NCI-H1417 treated with DMSO at 0.1 percent for 48 hours (cell line): ENCODE measurements at regions not wholly inside any gene's neighbourhood (a gene's known extent, or its start where the extent isn't known, plus 50 kb on each side); places are given as distances from the start of the nearest gene placed in this dataset.
"Not testable (repeated sequence)": the region's sequence is repeated elsewhere in the genome, so short reads cannot be mapped to it uniquely, and the experiment has no call there.

Experiments
- DNase-seq: peaks from one replicate; lab custom pipeline; 2025; lab: John Stamatoyannopoulos, UW

DNA sequence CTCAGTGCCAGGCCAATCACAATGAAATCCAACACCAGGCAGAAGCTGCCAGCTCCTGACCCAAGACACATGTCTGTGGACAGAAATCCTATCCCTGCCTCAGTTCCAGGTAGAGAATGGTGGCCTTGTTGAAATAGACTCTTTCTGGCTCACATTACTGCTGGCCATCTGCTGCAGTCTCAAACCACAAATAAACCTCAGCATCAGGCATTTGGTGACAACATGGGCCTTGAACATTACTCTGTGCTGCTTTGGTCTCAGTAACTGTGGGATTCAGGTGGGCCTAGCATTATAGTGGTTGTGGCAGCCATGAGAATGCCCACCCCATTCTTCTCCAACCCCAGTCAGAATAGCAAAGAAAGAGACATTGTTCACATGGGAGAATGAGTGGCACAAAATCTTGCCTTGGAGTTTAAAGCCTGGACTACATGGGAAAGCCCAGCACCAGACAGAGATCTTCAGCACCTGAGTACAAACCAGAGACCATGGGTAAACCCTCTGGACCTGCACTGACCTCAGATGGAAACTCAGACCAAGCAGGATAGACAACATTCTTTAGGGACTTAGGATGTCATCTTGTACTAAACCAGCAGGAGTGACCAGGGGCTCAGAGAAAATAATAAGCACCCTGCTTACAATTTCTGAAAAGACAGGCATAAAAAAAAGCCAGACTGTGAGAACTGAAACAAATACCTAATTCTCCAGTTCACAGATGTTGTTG is 50.4 kb upstream of the TRAM1L1 start:
- no peak for DNase-seq

DNA sequence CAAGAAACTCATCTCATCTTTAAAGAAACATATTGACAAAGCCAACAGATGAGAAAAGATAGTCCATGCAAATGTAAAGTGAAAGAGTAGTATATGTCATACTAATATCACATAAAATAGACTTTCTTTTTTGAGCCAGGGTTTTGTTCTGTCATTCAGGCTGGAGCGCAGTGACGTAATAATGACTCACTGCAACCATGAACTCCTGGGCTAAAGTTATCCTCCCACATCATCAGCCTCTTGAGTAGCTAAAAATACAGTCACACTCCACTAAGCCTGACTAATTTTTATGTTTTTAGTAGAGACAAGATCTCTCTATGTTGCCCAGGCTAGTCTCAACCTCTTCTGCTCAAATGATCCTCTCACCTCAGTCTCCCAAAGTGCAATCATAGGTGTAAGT is 51.8 kb upstream of the TRAM1L1 start:
- no peak for DNase-seq

GRCh38 chr4:117138732-117139131 is 53.4 kb upstream of the TRAM1L1 start:
- not testable (repeated sequence) for DNase-seq

DNA sequence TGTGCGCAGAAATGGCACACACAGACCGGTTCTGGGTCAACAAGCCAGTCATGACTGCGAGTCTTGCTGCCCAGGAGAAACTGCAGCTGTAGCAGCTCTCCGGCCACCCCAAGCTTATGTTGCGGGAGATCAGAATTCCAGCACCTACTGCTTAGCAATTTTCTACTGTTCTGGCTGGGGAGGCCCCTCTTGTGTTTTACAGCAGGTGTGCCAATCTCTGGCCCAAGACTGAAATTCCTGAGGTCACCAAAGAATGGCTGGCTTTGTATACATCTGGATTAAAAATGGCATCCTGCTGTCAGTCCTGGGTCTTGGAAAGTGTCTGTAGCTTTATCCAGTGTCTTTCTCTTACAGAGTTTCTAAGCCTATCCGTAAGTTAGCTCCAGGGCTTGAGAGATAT is 68.9 kb upstream of the TRAM1L1 start:
- no peak for DNase-seq

- DNase-seq, result no peak
Observed at GRCh38 chr4:117156806-117157205, 71.4 kb upstream of the TRAM1L1 start.

DNA sequence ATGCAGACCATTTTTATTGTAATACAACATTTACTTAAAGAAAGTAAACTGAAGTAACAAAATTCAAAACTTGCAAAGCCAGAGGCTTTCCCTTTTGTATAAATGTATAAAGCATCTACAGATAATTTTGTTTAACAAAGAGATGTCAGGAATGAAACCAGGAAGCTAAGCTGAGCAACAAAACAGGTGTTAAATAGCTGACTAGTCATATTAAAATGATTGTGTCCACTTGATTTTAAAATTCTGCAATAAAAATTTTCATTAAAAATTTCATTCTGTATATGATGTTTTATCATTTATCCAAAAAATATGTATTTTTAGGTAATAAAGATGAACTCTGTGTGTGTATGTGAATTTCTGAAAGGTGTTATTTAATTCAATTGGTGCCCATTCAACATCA is 72.0 kb upstream of the TRAM1L1 start:
- no peak for DNase-seq

DNA sequence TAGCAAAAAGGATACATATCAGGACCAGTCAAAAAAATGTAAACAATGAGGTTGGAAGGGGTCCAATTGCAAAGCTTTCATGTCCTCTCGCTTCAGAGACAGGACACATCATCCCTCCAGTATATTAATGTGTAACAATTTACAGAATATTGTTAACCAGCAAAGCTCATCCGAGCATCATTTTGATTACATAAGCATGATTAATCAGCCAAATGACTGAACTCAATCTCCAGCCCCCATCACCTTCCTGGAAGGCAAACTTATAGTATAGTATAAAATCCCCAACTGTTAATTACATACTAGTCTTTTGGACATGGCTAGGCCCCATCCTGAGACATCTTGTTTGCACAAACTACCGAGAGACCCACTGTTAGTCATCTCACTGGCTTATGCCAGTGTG is 77.6 kb upstream of the TRAM1L1 start:
- DNase-seq, result no peak

DNA sequence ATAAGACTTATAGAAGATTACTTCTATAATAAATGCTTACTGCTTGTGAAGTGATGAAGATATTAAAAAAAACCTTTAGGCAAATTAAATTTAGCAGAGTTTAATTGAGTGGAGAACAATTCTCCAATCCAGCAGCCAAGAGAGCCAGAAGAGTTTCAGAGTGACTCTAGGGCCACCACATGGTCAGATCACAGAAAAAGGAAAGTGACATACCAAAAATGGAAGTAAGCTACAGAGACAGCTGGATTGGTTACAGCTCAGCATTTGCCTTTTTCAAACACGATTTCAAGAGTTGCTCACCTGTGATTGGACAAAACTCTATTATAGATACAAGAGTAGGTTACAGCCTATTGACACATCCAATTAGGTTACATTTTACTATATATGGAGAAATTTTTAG is 79.0 kb upstream of the TRAM1L1 start:
- DNase-seq, result no peak

DNA sequence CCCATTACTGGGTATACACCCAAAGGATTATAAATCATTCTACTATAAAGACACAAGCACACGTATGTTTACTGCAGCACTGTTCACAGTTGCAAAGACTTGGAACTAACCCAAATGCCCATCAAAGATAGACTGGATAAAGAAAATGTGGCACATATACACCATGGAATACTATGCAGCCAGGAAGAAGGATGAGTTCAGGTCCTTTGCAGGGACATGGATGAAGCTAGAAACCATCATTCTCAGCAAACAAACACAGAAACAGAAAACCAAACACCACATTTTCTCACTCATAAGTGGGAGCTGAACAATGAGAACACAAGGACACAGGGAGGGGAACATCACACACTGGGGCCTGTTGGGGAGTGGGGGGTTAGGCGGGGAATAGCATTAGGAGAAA is 90.0 kb upstream of the TRAM1L1 start:
- not testable (repeated sequence) for DNase-seq

DNA sequence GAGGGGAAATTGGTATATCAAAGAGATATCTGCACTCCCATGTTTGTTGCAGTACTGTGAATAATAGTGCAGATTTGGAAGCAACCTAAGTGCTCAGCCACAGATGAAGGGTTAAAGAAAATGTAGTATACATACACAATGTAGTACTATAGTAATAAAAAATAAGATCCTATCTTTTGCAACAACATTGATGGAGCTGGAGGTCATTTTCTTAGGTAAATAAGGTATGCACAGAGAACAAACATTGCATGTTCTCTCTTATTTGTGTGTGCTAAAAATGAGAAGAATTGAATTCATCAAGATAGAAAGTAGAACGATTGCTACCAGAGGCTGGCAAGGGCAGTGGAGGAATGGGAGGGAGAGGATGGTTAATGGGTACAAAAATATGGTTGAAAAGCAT is 117.9 kb upstream of the TRAM1L1 start:
- no peak for DNase-seq

DNA sequence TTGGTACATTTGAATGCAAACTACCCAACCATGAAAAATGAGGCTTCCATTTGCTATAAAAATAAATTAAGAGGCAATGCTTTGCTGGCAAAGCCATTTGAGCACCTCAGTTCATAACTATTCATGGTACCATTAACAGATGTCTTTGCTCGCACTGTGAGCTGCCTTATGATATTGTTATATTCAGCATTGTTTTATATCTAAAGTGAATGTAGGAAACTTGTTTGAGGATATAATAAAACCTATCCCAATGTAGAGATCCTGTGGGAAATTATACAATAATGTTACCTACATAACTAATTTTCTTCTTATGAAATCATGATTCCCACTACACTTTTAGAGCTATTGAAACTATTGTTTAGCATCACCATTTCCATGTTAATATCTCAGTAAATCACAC is 125.2 kb upstream of the TRAM1L1 start:
- no peak for DNase-seq

GRCh38 chr4:117224256-117224655 is 138.9 kb upstream of the TRAM1L1 start:
- DNase-seq, result no peak

GRCh38 chr4:117225471-117225870 is 140.1 kb upstream of the TRAM1L1 start:
- no peak for DNase-seq

DNA sequence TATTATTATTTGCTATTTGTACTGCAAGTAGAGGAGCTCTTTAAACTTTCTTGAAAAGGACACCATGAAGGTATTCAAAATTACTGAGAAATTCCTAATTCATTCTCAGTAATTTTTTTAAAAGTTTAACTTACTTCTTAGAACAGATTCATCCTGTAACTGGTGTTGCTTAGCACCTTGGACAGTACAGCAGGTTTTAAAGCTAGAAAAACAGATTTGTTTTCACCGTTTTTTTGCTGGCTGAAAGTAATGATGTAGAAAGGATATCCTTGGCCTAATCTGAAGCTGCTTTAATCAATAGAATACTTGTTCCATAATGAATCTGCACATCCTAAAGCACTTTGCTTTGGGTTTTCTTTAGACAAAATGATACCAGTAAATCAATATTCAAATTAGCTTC is 142.5 kb upstream of the TRAM1L1 start:
- no peak for DNase-seq

DNA sequence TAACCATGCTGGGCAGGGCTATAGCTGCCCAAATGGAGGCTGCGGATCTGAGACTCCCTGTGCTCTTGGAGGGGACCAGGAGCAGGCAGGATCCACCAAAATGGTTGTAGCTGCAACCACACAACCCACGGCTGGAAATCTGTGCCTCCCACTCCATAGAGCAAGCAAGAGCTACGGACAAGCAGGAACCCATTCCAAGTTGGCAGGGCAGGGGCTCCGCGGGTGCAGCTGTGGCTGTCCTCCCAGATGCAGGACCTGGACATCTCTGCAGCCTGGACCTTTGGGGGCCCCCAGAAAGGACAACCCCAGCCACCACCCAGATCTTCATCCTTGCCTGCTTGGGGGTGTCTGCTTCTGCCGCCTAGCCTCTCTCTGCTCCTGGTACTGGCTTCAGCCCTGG is 154.1 kb upstream of the TRAM1L1 start:
- no peak for DNase-seq

DNA sequence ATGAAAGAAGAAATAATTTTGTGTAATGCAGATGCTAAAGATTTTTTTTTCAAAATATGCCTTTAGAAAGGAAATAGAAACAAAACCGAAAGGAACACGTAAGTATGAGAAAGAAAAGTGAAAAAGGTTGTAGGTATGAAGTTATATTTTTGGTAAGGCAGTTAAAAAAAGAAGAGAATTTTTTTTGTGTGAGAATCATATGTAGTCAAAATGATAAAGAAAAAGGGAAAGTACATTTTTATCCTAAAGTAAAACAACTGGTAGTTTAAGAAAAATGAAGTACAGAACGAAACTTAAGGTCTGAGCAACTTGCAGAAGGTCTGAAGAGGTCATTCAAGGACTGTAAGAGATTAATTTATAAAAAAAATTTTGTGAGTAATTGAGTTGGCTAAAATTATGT is 164.0 kb upstream of the TRAM1L1 start:
- DNase-seq, result no peak

DNA sequence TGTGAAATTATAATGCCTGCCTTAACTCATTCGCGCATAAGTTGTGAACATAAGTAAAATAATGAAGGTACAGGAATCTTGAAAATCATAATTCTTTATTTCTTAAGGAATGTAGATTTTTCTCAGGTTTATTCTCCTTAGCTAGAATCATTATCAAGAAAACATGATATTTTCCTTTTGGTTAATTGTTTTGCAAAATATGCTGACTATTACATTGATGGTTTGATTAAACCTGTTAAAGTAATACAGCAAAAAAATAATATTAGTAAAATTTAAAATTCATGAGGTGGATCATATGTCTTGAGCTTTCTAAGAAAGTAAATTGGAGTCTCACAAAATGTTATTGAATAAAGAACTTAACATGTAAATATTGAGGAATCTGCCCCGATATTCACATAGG is 178.7 kb upstream of the TRAM1L1 start:
- DNase-seq, result no peak

GRCh38 chr4:117267317-117267716 is 181.9 kb upstream of the TRAM1L1 start:
- no peak for DNase-seq

DNA sequence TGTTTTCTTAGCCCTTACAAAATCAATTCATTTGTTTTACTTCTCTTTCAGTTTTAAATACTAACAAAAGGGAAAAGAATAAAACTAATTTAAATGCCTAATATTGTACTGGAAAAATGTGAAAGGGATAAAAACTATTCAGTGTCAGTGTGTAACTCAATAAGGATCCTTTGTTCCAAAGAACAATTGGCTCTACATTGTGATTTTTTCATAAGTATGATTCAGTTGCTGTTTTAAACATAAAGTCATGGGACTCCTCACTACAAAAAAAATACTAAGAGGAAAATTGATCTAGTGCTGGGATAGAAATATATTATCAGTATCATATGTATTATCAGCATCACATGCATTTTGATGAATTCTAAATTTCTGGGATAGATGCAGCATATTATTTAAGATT is 199.4 kb upstream of the TRAM1L1 start:
- no peak for DNase-seq

- DNase-seq, result no peak
Observed at GRCh38 chr4:117293784-117294183, 208.4 kb upstream of the TRAM1L1 start.

- no peak for DNase-seq
Observed at GRCh38 chr4:117302226-117302625, 216.8 kb upstream of the TRAM1L1 start.

DNA sequence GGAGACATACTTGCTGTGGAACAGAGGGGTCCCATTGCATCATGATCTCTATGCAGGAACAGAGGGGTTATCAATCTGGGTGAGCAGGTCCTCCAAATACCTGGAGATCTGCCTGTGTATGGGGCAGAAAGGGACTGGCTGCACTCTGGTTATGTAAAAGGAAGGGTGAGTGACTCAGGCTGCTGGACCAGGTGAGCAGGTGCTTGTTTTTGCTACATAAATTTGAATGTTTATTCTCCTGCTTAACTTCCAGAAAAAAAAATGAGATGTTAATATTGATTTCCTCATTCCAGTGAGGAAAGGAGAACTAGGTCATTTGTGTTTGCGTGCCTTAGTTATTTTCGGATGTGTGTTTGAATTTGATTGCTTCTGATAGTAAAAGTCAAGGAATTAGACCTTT is 225.8 kb upstream of the TRAM1L1 start:
- DNase-seq, result no peak

DNA sequence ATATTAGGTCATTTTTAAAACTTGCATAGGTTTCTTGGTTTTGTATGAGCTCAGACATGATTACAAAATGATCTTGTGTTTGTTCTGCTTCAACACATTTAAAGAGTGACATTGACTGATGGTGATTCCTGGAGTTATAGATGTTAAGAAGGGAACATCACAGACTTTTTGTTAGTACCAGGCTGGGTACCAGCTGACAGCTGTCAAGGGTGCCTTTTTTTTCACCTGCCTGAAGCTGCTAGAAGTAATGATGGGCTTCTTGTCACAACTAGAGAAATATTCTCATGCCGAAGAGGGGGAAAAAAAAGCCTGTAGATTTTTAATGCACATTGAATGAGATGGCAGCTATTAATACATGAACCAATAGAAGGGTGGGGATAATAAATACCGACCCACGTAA is 226.6 kb upstream of the TRAM1L1 start:
- DNase-seq, result no peak

DNA sequence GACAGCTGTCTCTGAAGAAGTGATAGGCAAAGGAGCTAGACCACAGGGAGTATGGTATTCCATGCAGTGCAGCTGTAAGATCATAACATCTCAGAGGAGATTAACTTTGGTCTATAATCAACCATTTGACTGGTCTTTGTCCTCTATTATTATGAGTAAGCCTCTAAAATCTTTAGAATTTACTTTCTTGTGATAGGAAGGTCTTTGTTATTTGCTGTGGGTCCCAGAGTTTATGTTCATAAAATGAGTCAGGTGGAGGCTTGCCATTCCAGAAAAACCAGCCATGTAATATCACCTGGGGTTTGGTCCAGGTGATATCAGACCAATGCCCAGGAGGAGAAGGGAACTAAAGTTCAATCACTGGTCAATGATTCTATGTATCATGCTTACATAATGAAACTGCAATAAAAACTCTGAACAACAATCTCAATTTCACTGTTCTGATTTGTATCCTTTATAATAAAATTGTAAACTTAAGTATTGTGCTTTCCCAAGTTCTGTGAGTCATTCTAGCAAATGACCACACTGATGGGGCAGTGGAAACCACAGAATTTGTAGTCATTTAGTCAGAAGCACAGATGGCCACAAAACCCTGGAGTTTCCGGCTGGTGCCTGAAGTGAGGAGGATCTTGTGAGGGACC is 239.6 kb upstream of the TRAM1L1 start:
- no peak for DNase-seq
